ENCODE measurements at regions not wholly inside any gene's neighbourhood (a gene's known extent, or its start where the extent isn't known, plus 50 kb on each side); places are given as distances from the start of the nearest gene placed in this dataset.

GRCh38 chr12:114967151-114967550 is 283.2 kb upstream of the TBX3 start:
- no peak for TF ChIP-seq CTCF (IDR thresholded peaks at IDR 0.05)
- TF ChIP-seq HOXA7 (CRISPR knock-in tag; IDR thresholded peaks at IDR 0.05): no peak
- TF ChIP-seq RAD21 (conservative IDR thresholded peaks at IDR 0.05 in 1 of 2, IDR thresholded peaks at IDR 0.05 in 1 of 2): no peak

All from A549 (cell line).